OCI-LY3 (cell line): ENCODE measurements at regions not wholly inside any gene's neighbourhood (a gene's known extent, or its start where the extent isn't known, plus 50 kb on each side); places are given as distances from the start of the nearest gene placed in this dataset.

Experiments used
- H2AFZ ChIP-seq: fragments of 200-600, 300-600 bp; shearing (Covaris generic); 2 replicates; pipeline ENCODE4 v1.6.0; 2014; ENCODE audit warnings: antibody characterized with exemption, low read depth, low read length
- H3K27ac ChIP-seq: fragments of 200-600, 300-600 bp; sonication (generic); 2 replicates; pipeline ENCODE4 v1.5.1; 2014; ENCODE audit warnings: mild to moderate bottlenecking, low read length, moderate library complexity, mixed read lengths
- H3K27me3 ChIP-seq: fragments of 200-600, 300-600 bp; sonication (generic); 2 replicates; pipeline ENCODE4 v1.6.1; 2014; ENCODE audit warnings: low read depth, low read length, mixed read lengths
- H3K36me3 ChIP-seq: fragments of 200-600, 300-600 bp; sonication (generic); replicated peaks from 2 replicates; pipeline ENCODE3; 2014; ENCODE audit warnings: low read depth, low read length, mixed read lengths
- H3K4me1 ChIP-seq: fragments of 300-600, 200-600 bp; sonication (generic); 2 replicates; pipeline ENCODE4 v1.6.1; 2014; ENCODE audit warnings: low read length, mixed read lengths
- H3K4me2 ChIP-seq: fragments of 200-600, 300-600 bp; sonication (generic); 2 replicates; pipeline ENCODE4 v1.6.1; 2014; ENCODE audit warnings: low read length, mixed read lengths
- H3K4me3 ChIP-seq: fragments of 300-600, 200-600 bp; sonication (generic); 2 replicates; pipeline ENCODE4 v1.5.1; 2014; ENCODE audit warnings: antibody characterized with exemption, mild to moderate bottlenecking, low read length, moderate library complexity
- H3K79me2 ChIP-seq: fragments of 300-600, 200-600 bp; shearing (Covaris generic); 2 replicates; pipeline ENCODE4 v1.6.1; 2014; ENCODE audit warnings: mild to moderate bottlenecking, low read length, mixed read lengths
- H3K9ac ChIP-seq: fragments of 300-600, 200-600 bp; shearing (Covaris generic); 2 replicates; pipeline ENCODE4 v1.6.0; 2014; ENCODE audit warnings: mild to moderate bottlenecking, low read length, moderate library complexity
- H3K9me3 ChIP-seq: fragments of 200-600, 300-600 bp; shearing (Covaris generic); 2 replicates; pipeline ENCODE4 v1.6.1; 2014; ENCODE audit warnings: low read length, mixed read lengths; ENCODE audit not compliant: insufficient read depth
- H4K20me1 ChIP-seq: fragments of 200-600, 300-600 bp; sonication (generic); 2 replicates; pipeline ENCODE4 v1.6.1; 2016; ENCODE audit warnings: low read length, mixed read lengths; ENCODE audit not compliant: insufficient read depth
- CTCF ChIP-seq: fragments of 200-600, 300-600 bp; sonication (generic); IDR thresholded peaks from 2 replicates; pipeline ENCODE4 v1.5.1; 2014; ENCODE audit warnings: antibody characterized with exemption, low read length, low read depth
- EZH2phosphoT487 ChIP-seq: fragments of 200-600 bp; shearing (Covaris generic); IDR thresholded peaks from 2 replicates; pipeline ENCODE4 v1.6.1; 2018; ENCODE audit warnings: antibody characterized with exemption, mixed run types, low read depth

DNA sequence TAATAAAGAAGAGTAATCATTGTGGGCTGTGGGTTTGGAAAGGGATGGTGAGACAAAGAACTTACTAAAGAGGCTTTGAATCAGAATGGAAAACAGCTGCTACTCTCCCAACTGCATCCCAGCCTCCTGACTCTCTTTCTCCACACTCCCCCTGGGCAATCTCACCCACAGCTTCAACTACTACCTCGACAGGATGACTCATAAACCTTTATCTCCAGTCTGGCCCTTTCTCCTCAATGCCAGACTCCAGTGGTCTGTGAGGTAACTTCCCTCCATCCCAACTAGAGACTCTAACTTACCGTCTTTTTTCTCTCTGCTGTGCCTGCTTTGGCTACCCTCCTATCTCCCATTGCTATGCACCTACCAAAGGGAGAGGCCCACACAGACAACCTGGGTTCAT lies 135.3 kb upstream of the RREB1 start:
- Histone ChIP-seq H2AFZ (no peak overlapping the region), H3K4me2 (no peak overlapping the region), H3K9ac (no peak overlapping the region), H3K27ac (no peak overlapping the region), H3K79me2 (no peaks in the 10 kb centered on the region), H3K36me3 (no peaks in the 10 kb centered on the region), H3K4me1 (0 out of 2 replicates have a peak, but pooled peaks cover 5% of the 10 kb centered on the region), H3K4me3 (no peak overlapping the region), H3K9me3 (no peaks in the 10 kb centered on the region), H3K27me3 (no peaks in the 10 kb centered on the region), H4K20me1 (no peaks in the 10 kb centered on the region)
- TF ChIP-seq CTCF (no peak), EZH2phosphoT487 (no peak)

DNA sequence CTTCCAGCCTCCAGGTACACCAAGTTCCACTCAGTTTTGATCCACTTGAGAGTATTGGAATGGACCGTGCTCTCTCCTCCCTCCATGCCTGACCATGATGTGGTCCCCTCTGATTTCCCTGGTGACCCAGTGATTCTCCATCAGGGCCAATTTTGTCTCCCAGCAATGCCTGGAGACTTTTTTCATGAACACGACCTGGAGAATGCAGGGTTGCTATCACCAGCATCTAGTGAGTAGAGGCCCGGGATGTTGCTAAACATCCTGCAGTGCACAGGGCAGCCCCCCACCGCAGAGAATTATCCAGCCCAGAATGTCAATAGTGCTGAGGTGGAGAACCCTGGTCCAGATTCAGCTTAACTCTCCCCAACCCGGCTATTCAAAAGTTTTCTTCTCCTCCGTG lies 134.0 kb upstream of the RREB1 start:
- Histone ChIP-seq H3K4me1 (0 out of 2 replicates have a peak, but pooled peaks cover 5% of the 10 kb centered on the region), H2AFZ (no peak overlapping the region), H3K79me2 (no peaks in the 10 kb centered on the region), H3K4me2 (no peak overlapping the region), H4K20me1 (no peaks in the 10 kb centered on the region), H3K9me3 (no peaks in the 10 kb centered on the region), H3K9ac (no peak overlapping the region), H3K27ac (no peak overlapping the region), H3K4me3 (no peak overlapping the region), H3K36me3 (no peaks in the 10 kb centered on the region), H3K27me3 (no peaks in the 10 kb centered on the region)
- TF ChIP-seq CTCF (no peak), EZH2phosphoT487 (no peak)

DNA sequence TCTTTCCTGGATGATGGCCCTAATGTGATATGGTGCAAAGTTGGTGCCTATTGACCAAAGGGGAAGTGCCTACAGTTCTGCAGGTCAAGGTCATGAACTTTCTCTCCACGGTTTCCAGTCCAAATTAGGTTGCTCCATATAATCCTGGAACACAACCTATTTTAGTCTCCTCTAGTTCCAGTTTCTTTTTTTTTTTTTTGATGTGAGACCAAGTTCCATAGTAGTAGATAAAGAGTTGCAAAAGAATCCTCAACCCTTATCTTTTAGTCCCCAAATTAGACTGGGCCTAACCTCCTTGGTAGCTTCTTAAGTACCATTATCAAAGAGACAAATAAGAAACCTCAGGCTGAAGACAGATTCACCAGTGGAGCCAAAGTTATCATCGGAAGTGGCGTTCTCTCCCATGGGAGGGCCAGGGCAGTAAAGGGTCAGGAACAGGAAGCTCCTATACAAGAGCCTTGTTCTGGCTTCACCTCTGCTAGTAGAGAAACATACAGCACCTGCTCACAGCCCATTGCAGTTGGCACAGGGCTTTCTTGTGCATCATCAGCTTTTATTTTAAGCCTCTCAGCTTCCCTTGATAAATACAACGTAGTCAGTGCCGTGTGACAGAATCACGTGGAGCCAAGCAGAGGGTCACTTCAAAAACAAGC lies 132.2 kb upstream of the RREB1 start:
- Histone ChIP-seq H4K20me1 (no peaks in the 10 kb centered on the region), H3K27ac (no peak overlapping the region), H3K4me2 (no peak overlapping the region), H3K4me1 (0 out of 2 replicates have a peak, but pooled peaks cover 5% of the 10 kb centered on the region), H3K27me3 (no peaks in the 10 kb centered on the region), H3K79me2 (no peaks in the 10 kb centered on the region), H3K9me3 (no peaks in the 10 kb centered on the region), H3K9ac (no peak overlapping the region), H3K36me3 (no peaks in the 10 kb centered on the region), H3K4me3 (no peak overlapping the region), H2AFZ (no peak overlapping the region)
- TF ChIP-seq CTCF, result no peak

- H3K36me3 ChIP-seq, result no peaks in the 10 kb centered on the region
- H3K27me3 ChIP-seq, result no peaks in the 10 kb centered on the region
- H2AFZ ChIP-seq, result no peak overlapping the region
Observed at GRCh38 chr6:6976193-6976592, 131.6 kb upstream of the RREB1 start.

More at GRCh38 chr6:6976193-6976592, 131.6 kb upstream of the RREB1 start:
- Histone ChIP-seq H4K20me1 (no peaks in the 10 kb centered on the region), H3K9ac (no peak overlapping the region), H3K4me3 (no peak overlapping the region), H3K9me3 (no peaks in the 10 kb centered on the region), H3K79me2 (no peaks in the 10 kb centered on the region), H3K4me2 (no peak overlapping the region), H3K4me1 (0 out of 2 replicates have a peak, but pooled peaks cover 5% of the 10 kb centered on the region), H3K27ac (no peak overlapping the region)
- TF ChIP-seq CTCF, result no peak
- TF ChIP-seq EZH2phosphoT487, result no peak
